HG02884 (cell line): ENCODE measurements at regions not wholly inside any gene's neighbourhood (a gene's known extent, or its start where the extent isn't known, plus 50 kb on each side); places are given as distances from the start of the nearest gene placed in this dataset.
A peak's percentile ranks its signal among the peaks of the same experiment; 100 is the strongest.
"Not testable (repeated sequence)": the region's sequence is repeated elsewhere in the genome, so short reads cannot be mapped to it uniquely, and the experiment has no call there.

Experiments used
- ATAC-seq: cut with Tn5 transposase; IDR thresholded peaks from one replicate; pipeline ENCODE4 v1.9.1; 2021; ENCODE audit warnings: mild to moderate bottlenecking, moderate library complexity; ENCODE audit not compliant: unreplicated experiment

GRCh38 chr2:128503399-128504245 lies 185.0 kb upstream of the HS6ST1 start:
- no peak for ATAC-seq

GRCh38 chr2:128504246-128505149 lies 185.8 kb upstream of the HS6ST1 start:
- no peak for ATAC-seq

DNA sequence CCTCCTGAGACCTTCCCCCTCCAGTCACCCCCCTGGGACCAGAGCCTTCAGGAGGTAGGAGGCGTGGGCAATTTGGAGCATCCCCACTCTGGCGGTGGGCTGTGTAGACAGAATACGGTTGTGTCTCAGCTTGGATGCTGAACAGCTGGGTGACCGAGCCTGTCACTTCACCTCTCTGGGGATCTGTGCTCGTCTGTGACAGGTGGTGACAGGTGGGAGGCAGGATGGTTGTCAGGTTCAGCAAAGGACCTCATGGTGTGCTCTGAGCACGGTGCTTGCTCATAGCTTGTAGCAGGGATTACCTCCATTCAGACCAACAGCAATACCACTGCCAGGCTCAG lies 186.5 kb upstream of the HS6ST1 start:
- no peak for ATAC-seq

DNA sequence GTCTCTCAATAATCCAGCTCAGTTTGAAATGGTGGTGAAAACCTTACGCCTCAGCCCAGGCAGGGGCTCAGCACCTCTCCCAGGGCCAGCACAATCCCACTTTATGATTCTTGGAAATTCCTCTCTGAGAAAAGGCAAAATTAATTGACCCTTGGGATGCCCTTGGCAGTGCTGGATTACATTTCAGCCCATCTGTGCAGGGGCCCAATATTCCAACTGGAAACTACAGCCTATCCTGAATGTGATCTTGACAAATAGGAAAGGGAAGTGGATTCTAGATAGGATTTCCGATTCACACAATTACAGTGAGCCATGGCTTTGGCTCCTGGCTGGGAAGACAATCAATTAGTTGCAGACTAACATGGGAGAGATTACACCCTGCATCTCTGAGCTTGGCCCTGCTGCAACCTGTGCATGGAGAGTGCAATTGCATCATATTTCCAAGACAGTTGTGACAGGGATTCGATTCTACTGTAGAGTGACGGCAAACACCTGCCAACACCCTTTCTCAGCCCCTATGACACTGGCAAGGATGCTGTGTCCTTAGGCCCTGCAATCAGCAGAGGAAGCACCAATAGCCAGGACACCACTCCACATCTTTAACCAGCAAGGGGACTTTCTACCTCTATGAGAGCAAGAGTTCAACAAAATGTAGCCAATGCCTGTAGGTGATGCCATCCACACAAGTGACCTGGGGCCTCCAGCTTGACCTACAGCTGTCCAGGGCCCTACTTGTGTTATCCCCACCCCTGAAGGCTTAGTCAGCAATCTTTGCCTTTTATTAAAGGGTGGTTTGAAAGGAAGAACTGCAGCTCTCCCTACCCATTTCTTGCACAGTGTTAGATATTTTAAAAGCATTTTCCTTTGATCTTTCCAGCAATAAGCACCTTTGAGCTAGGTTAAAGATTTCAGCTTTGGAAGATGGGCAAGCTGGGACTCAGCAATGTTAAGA lies 187.2 kb upstream of the HS6ST1 start:
- ATAC-seq = no peak

- ATAC-seq = no peak
Observed at GRCh38 chr2:128506534-128506933, 187.9 kb upstream of the HS6ST1 start.

GRCh38 chr2:128510701-128511397 lies 192.2 kb upstream of the HS6ST1 start:
- ATAC-seq = no peak

DNA sequence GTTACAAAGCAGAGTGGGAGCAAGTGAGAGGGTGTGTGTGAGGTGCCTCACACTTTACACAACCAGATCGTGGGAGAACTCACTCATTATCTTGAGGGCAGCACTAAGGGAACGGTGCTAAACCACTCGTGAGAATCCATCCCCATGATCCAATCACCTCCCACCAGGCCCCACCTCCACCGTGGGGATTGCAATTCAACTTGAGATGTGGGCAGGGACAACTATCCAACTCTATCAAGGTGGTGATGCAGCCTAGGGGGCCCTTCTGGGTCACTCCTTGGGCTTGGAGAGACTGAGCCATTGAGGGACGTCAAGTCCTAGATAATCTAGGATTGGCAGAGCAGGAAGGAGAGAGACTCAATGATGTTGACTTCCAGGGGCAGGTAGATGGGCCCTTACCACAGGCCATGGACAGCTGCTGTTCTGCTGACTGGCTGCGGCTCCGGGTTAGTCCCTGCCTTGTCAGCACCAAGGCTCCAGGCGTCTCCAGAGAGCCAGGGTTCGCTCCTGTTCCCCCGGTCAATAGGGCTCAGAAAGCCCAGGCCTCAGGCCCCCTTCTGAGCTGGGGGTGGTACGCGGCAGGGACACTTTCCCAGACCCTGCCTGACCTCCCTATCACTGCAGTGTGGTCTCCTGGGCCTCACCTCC lies 193.2 kb upstream of the HS6ST1 start:
- ATAC-seq = no peak

DNA sequence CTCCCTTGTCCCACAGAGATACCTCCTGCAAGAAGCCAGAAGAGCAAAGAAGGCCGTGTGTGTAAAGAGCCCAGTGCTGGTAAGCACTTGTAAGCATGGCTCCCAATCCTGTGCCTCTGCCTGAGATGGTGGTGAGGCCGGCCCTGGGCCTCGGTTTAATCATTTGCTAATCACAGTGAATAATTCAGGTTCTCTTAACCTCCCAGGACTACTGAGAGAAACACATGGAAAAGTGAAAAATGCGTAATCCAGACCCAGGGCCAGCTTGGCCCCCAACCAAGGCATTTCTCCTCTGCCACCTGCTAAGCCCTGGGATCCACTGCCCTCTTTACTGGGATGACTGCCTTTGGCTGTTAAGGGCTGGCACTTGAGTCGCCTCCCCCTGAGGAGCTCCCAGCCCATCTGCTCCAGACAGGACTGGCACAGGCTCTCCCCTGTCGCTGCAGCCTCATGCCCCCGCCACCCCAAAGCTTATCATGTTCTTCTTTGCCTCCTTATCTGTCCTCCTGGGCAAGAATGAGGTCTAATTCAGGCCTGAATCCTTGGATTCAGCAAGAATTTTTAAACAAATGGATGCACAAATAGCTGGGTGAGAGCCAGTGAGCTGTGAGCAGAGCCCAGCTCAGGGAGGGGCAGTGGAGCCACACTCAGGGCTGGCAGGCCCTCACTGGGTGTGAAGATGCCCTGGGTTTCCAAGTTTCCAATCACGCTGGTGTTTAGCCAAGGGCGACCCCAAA lies 193.9 kb upstream of the HS6ST1 start:
- no peak for ATAC-seq

DNA sequence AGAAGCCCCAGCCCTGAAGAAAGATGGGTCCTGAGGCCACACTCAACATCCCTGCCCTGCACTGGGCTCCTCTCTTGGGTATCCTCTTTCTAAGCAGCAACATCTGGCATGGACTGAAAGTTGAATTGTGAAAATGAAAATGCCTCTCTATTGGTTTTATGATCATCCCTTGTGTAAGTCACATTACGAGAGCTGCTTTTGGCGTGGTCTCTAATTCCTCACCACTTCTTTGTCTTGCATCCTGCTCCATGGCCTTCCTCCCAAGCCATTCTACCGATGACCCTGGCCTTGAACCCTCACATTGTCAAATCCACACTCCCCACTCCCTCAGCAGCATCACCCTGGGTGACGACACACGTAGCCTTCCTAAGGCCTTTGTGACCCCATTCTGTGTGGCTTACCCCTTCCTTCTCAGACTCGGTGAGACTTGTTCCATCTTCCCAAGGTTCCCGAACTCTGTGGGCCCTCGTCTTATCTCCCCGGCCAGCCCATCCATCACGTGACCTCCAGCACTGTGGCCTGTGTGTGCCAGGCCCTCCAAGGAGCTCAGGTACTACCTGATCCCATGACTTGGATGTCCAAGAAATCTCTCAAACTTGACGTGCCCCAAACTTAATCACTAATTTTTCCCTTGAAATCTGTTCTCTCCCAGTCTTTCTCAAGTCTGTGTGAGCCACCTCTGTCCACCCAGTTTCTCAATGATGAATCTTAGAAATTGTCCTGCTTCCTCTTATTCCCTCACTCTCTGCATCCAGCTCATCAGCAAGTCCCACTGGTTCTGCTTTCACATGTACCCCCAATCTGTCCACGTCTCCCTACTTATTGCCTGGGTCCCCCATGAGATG lies 194.7 kb upstream of the HS6ST1 start:
- no peak for ATAC-seq

- ATAC-seq = peak; percentile 75
Observed at GRCh38 chr2:128513961-128514283, 195.3 kb upstream of the HS6ST1 start.

DNA sequence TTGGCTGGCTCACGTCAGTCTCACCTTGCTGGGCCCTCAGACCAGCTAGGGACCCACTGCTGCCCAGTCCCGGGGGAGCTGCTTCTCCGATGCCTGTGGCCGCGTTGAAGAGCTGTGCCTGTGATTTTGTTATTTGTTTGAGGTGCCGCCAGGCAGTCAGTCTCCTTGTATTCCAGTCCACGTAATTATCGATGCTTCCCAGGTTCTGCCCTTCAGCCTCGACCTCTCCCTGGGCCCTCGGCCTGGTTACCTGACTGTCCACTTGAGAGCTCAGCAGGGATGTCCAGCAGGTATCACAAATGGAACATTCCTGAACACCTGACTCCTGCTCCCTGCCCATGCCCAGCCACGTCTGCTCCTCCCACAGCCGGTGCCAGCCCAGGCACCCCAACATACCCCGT lies 195.9 kb upstream of the HS6ST1 start:
- no peak for ATAC-seq

DNA sequence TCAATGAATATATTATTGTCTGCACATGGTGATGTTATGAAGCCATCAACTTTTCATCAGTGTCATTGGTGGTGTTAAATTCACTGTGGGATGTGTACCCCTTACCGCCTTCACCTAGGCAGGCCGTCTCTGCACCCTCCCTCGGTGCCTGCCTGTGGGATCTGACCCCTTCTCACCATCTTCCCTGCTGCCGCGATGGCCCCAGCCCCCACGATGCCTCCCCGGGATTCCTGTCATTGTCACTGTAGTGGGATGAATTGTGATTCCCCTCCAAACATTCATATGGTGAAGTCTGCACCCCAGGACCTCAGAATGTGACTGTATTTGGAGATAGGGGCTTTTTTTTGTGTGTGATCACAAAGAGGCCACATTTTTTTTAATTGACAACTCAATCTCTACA lies 198.3 kb upstream of the HS6ST1 start:
- ATAC-seq = no peak

DNA sequence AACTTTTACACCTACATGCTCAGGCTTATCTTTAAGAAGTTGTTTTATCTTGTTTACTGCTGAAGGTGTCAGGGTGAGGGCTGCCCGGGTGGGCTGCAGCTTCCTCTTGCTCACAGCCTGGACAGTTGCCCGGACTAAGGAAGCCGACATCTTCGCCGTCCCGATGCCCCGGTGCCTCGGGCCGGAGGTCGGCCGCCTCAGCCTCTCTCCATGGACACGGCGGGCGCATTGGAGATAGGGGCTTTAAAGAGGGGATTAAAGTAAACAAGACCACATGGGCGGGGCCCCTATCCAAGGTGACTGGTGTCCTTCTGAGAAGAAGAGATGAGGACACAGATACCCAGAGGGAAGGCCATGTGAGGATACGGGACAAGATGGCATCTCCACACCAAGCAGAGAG lies 200.4 kb upstream of the HS6ST1 start:
- ATAC-seq = not testable (repeated sequence)

DNA sequence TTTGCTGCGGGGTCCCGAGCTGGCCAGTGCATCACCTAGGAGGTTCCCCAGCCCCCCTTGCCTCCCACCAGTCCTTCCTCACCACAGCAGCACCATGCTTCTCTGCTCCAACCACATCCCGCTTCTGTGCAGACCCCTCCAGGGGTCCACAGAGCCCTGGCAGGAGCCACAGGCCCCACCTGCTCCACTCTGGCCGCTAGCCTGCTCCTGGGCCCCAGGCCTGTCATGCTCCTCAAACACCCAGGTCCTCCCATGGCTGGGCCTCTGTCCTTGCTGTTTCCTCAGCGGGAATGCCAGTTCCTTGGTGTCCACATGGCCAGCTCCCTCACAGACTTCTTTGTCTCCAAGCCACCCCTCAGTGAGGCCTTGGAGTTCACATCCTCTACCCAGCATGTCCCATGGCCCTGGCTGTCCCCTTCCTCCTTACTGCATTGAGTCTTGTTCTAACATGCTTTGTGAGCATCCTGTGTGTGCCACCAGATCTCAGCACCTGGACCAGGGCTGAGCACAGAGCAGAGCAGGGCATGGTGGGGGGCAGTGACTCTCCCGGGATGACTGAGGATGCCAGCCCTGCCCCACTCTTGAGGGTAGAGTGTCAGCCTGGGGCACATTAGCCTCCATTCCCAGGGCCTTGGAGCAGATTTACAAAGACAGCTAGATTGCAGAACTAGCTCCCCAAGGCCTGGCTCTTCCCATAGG lies 201.0 kb upstream of the HS6ST1 start:
- ATAC-seq = no peak

DNA sequence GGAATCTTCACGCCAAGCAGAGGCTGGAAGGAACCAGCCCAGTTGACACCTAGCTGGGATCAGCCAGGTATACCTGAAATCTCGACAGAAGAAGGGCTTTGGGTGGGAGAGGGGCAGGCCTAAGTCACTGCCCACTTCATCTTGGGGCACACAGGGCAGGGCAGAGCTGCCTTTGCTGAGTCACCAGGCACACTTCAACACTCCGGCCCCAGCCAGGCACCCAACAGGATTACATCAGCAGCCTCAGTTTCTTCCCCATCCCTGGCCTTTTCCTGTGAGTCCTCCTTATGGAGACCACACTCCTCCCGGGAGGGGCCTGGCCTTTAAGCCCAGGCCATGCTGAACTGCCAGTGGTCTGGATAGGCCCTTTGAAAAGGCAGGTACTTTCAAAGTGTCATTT lies 201.7 kb upstream of the HS6ST1 start:
- no peak for ATAC-seq

- peak; percentile 95 for ATAC-seq
Observed at GRCh38 chr2:128520791-128521190, 202.1 kb upstream of the HS6ST1 start.

GRCh38 chr2:128521482-128521881 lies 202.8 kb upstream of the HS6ST1 start:
- no peak for ATAC-seq

DNA sequence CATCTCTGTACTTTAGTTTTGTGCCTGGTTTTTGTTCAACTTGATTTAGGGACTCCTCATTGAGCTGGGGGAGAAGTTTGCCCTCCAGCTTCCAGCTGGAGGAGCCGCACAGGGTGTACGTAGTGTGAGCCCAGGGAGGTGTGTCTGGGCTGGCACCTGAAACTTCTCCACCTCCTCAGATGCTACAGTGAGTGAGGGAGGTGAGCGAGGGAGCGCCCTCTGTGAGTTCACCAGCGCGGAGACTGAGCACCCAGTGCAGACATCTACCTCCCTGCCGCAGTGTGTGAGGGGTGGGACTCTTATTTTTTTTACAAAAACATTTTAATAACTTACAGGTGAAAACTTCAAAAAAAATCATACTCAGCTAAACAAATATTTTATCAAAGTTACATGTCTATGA lies 204.2 kb upstream of the HS6ST1 start:
- no peak for ATAC-seq
